A673 (cell line): ENCODE measurements at regions not wholly inside any gene's neighbourhood (a gene's known extent, or its start where the extent isn't known, plus 50 kb on each side); places are given as distances from the start of the nearest gene placed in this dataset.

Experiments
- BruUV-seq: library from RNA; stranded (reverse); fragments of 400-500 nt; replicated peaks from 2 replicates; lab custom pipeline; 2021; lab: Mats Ljungman, UMichigan
- CTCF ChIA-PET: fragments of 300-600 bp; sonication (Branson Sonifier 250); formaldehyde crosslinking; loops from one replicate; lab custom pipeline; 2022; ENCODE audit warnings: antibody characterized with exemption; lab: Charles Lee
- POLR2A ChIA-PET: fragments of 300-600 bp; sonication (Branson Sonifier 250); formaldehyde crosslinking; loops from one replicate; lab custom pipeline; 2022; ENCODE audit warnings: antibody characterized with exemption; ENCODE audit not compliant: low non-redundant PET; lab: Charles Lee
- DNase-seq: peaks from one replicate; pipeline ENCODE4 v3.0.0-alpha.2; 2015; ENCODE audit warnings: low spot score
- H3K27ac ChIP-seq: fragments of 200-600 bp; sonication (generic); 2 replicates; pipeline ENCODE4 v1.5.1; 2016; ENCODE audit warnings: mixed run types, low read depth, mild to moderate bottlenecking, mixed read lengths, antibody characterized with exemption, low read length; ENCODE audit not compliant: poor library complexity, severe bottlenecking
- H3K27me3 ChIP-seq: fragments of 200-600 bp; sonication (generic); replicated peaks from 2 replicates; pipeline ENCODE4 v1.6.1; 2017; ENCODE audit warnings: mixed run types, low read depth, mild to moderate bottlenecking, mixed read lengths, antibody characterized with exemption, low read length; ENCODE audit not compliant: insufficient read depth, poor library complexity
- H3K36me3 ChIP-seq: fragments of 200-600 bp; sonication (generic); 2 replicates; pipeline ENCODE4 v1.6.1; 2016; ENCODE audit warnings: mixed run types, mild to moderate bottlenecking, mixed read lengths, antibody characterized with exemption, low read length; ENCODE audit not compliant: insufficient read depth, poor library complexity, severe bottlenecking
- H3K4me1 ChIP-seq: fragments of 200-600 bp; sonication (generic); 2 replicates; pipeline ENCODE4 v1.6.1; 2017; ENCODE audit warnings: mixed run types, mild to moderate bottlenecking, mixed read lengths, antibody characterized with exemption, low read length; ENCODE audit not compliant: insufficient read depth, poor library complexity, severe bottlenecking
- H3K4me3 ChIP-seq: fragments of 200-600 bp; sonication (generic); 2 replicates; pipeline ENCODE4 v1.5.1; 2016; ENCODE audit warnings: low read depth, mixed run types, mild to moderate bottlenecking, mixed read lengths, low read length; ENCODE audit not compliant: poor library complexity, severe bottlenecking
- H3K9me3 ChIP-seq: fragments of 200-600 bp; sonication (generic); 2 replicates; pipeline ENCODE4 v1.6.1; 2016; ENCODE audit warnings: mixed run types, low read depth, mild to moderate bottlenecking, mixed read lengths, antibody characterized with exemption, low read length; ENCODE audit not compliant: poor library complexity, severe bottlenecking
- EZH2 ChIP-seq: fragments of 200-600 bp; sonication (generic); IDR thresholded peaks from 2 replicates; pipeline ENCODE4 v1.6.1; 2017; ENCODE audit warnings: borderline replicate concordance, low read depth, mild to moderate bottlenecking, mixed read lengths, antibody characterized with exemption, low read length; ENCODE audit not compliant: poor library complexity, severe bottlenecking
- intact Hi-C: fragments of 100-400 bp; cut with micrococcal nuclease; formaldehyde crosslinking; loops from one replicate; pipeline ENCODE4 v1.10.0; 2022; ENCODE audit not compliant: unreplicated experiment
- TF ChIP-seq, protein P1 (sequence below): fragments of 300-800, 200-600 bp; sonication (generic); conservative IDR thresholded peaks from 2 replicates; pipeline ENCODE4 v1.5.1; 2017; ENCODE audit warnings: low read depth, mild to moderate bottlenecking, antibody characterized with exemption, low read length, moderate library complexity, mixed read lengths

DNA sequence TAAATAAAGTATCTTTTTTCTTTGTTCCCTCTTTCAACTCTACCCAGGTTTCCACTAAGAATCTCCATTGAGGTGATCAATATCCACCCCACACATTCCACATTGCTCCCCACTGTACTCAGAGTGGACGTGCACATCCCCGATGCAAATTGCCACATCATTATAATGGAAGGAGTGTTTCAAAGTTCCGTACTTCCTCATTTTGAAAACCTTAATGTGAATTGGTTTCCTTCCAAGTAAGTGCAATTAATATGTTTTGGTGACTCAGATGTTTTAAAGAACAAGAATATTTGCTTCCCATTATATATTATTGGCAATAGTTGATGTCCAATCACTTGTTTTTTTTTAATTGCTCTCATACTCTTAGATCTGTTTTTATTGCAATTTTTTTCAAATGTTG is 463.6 kb downstream of the HACE1 start:
- POLR2A ChIA-PET: no interaction called here
- BruUV-seq: no TSS peak
- no peaks in the 10 kb centered on the region for H3K36me3 ChIP-seq

DNA sequence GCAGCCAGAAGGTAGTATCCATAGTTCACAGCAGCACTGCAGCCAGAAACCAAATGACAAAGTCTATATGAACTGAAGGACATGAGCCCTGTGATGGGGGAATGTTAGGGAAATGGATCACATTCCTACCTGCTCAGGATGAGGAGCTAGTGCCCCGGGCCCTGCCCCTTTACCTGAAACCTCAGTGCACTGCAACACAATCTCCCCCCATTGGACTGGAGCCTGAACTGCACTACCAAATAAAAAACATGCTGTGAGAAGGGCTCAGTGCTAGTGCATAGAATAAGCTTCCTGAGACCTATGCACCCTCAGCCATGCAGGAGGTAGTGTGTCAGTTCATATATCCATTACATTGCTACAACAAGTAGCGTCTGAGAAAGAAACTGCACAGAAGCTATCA is 477.8 kb downstream of the HACE1 start:
- DNase-seq: no peak
- no peaks in the 10 kb centered on the region for H3K36me3 ChIP-seq
- H3K4me1 ChIP-seq: no peaks in the 10 kb centered on the region
- intact Hi-C loops: no loop called here
- no peak overlapping the region for H3K4me3 ChIP-seq
- TF ChIP-seq, protein P1, sequence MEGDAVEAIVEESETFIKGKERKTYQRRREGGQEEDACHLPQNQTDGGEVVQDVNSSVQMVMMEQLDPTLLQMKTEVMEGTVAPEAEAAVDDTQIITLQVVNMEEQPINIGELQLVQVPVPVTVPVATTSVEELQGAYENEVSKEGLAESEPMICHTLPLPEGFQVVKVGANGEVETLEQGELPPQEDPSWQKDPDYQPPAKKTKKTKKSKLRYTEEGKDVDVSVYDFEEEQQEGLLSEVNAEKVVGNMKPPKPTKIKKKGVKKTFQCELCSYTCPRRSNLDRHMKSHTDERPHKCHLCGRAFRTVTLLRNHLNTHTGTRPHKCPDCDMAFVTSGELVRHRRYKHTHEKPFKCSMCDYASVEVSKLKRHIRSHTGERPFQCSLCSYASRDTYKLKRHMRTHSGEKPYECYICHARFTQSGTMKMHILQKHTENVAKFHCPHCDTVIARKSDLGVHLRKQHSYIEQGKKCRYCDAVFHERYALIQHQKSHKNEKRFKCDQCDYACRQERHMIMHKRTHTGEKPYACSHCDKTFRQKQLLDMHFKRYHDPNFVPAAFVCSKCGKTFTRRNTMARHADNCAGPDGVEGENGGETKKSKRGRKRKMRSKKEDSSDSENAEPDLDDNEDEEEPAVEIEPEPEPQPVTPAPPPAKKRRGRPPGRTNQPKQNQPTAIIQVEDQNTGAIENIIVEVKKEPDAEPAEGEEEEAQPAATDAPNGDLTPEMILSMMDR: no peak
- no peak for TF ChIP-seq EZH2
- H3K27ac ChIP-seq: no peak overlapping the region
- H3K9me3 ChIP-seq: no peaks in the 10 kb centered on the region
- no TSS peak for BruUV-seq
- ChIA-PET POLR2A (no interaction called here), CTCF (no interaction called here)
- H3K27me3 ChIP-seq: no peaks in the 10 kb centered on the region

More for the DNA sequence above, 463.6 kb downstream of the HACE1 start:
- DNase-seq: no peak
- Histone ChIP-seq H3K9me3 (no peaks in the 10 kb centered on the region), H3K27me3 (no peaks in the 10 kb centered on the region), H3K4me1 (no peaks in the 10 kb centered on the region), H3K27ac (no peak overlapping the region), H3K4me3 (no peak overlapping the region)
- TF ChIP-seq, protein P1: no peak
- TF ChIP-seq EZH2: no peak
- CTCF ChIA-PET: no interaction called here
- intact Hi-C loops: no loop called here

DNA sequence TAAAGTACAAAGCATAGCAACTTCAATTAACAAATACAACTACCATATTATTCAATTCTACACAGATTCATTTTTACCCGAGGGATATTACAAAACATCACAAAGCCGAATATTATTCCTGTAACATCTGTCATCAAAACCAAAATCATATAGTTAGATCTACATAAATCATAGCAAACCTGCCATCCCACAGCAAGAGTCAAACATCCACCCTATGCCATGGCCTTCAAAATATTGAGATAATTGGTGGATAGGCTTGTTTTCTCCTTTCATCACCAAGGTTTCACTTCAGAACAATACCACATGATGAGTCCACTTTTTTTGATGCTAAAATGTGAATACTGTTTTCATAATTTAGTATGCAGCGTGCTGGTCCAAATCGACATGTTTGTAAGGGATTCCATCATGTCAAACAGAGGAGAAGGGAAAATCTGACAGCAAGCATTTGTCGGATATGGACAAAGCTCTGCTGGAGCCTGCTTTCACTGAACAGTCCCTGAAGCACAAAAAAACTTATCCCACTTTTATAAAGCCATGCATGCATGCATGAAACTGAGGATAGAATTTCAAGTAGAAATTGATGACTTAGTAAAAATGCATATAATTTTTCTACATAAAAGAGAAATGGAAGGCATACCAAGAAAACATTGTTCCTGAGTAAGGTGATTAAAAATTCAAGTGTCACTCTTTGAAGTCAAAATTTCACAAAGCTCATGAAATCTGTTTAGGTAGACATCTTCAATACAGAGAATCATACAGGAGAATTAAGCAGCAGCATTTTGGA is 494.1 kb downstream of the HACE1 start:
- ChIA-PET POLR2A (no interaction called here), CTCF (no interaction called here)
- TF ChIP-seq EZH2: no peak
- TF ChIP-seq, protein P1: no peak
- Histone ChIP-seq H3K4me1 (no peaks in the 10 kb centered on the region), H3K27ac (no peak overlapping the region), H3K4me3 (no peak overlapping the region), H3K36me3 (no peaks in the 10 kb centered on the region), H3K27me3 (no peaks in the 10 kb centered on the region), H3K9me3 (no peaks in the 10 kb centered on the region)
- no peak for DNase-seq
- no TSS peak for BruUV-seq
- intact Hi-C loops: no loop called here
